Trophoblast cell (in vitro differentiated cells and primary cell): ENCODE measurements at regions not wholly inside any gene's neighbourhood (a gene's known extent, or its start where the extent isn't known, plus 50 kb on each side); places are given as distances from the start of the nearest gene placed in this dataset.
"Not testable (repeated sequence)": the region's sequence is repeated elsewhere in the genome, so short reads cannot be mapped to it uniquely, and the experiment has no call there.

Experiments used
- DNase-seq, 2 donors: peaks; one replicate each; pipeline ENCODE4 v3.0.0-alpha.2; 2016
- H2AFZ ChIP-seq: 2 replicates; pipeline ENCODE4 v1.6.1; 2013; ENCODE audit warnings: low read length, moderate library complexity, mild to moderate bottlenecking; ENCODE audit not compliant: insufficient read depth, poor library complexity
- H2AK5ac ChIP-seq: 2 replicates; pipeline ENCODE4 v1.6.1; 2013; ENCODE audit warnings: mild to moderate bottlenecking, low read length
- H2BK120ac ChIP-seq: 2 replicates; pipeline ENCODE4 v1.6.1; 2013; ENCODE audit warnings: low read length, mild to moderate bottlenecking, moderate library complexity; ENCODE audit not compliant: insufficient read depth, poor library complexity
- H2BK12ac ChIP-seq: 2 replicates; pipeline ENCODE4 v1.6.1; 2013; ENCODE audit warnings: mild to moderate bottlenecking, low read length, moderate library complexity
- H2BK5ac ChIP-seq: 2 replicates; pipeline ENCODE4 v1.6.1; 2013; ENCODE audit warnings: low read length, low read depth, moderate library complexity, mild to moderate bottlenecking; ENCODE audit not compliant: poor library complexity
- H3K14ac ChIP-seq: 2 replicates; pipeline ENCODE4 v1.6.1; 2013; ENCODE audit warnings: mild to moderate bottlenecking, low read length
- H3K18ac ChIP-seq: 2 replicates; pipeline ENCODE4 v1.6.1; 2013; ENCODE audit warnings: mild to moderate bottlenecking, low read length
- H3K23ac ChIP-seq: 2 replicates; pipeline ENCODE4 v1.6.1; 2013; ENCODE audit warnings: low read length
- H3K27ac ChIP-seq: 2 replicates; pipeline ENCODE4 v1.5.1; 2013; ENCODE audit warnings: low read depth, mild to moderate bottlenecking, inconsistent platforms, low read length, moderate library complexity
- H3K27me3 ChIP-seq: 2 replicates; pipeline ENCODE4 v1.6.1; 2013; ENCODE audit warnings: inconsistent platforms, mild to moderate bottlenecking, low read length, moderate library complexity; ENCODE audit not compliant: insufficient read depth
- H3K36me3 ChIP-seq, 2 experiments: 1 replicate in 1 of 2; 2 replicates in 1 of 2; pipeline ENCODE4 v1.6.1; 2013; ENCODE audit warnings: low read length in 2 of 2, mild to moderate bottlenecking in 2 of 2, moderate library complexity in 1 of 2; ENCODE audit not compliant: insufficient read depth in 2 of 2, control insufficient read depth in 1 of 2
- H3K4ac ChIP-seq: 2 replicates; pipeline ENCODE4 v1.6.1; 2013; ENCODE audit warnings: low read depth, mild to moderate bottlenecking, low read length, moderate library complexity
- H3K4me1 ChIP-seq, 2 experiments: 1 replicate in 1 of 2; 2 replicates in 1 of 2; pipeline ENCODE4 v1.6.1; 2013; ENCODE audit warnings: low read length in 2 of 2, mild to moderate bottlenecking in 2 of 2, moderate library complexity in 1 of 2; ENCODE audit not compliant: insufficient read depth in 2 of 2, control insufficient read depth in 1 of 2
- H3K4me2 ChIP-seq: 2 replicates; pipeline ENCODE4 v1.6.1; 2013; ENCODE audit warnings: inconsistent platforms, mild to moderate bottlenecking, low read length, moderate library complexity
- H3K4me3 ChIP-seq: 2 replicates; pipeline ENCODE4 v1.5.1; 2013; ENCODE audit warnings: mild to moderate bottlenecking, low read depth, low read length, inconsistent platforms
- H3K79me1 ChIP-seq: one replicate; pipeline ENCODE4 v1.6.1; 2013; ENCODE audit warnings: low read length
- H3K79me2 ChIP-seq: 2 replicates; pipeline ENCODE4 v1.6.1; 2013; ENCODE audit warnings: low read length, mild to moderate bottlenecking; ENCODE audit not compliant: control insufficient read depth, insufficient read depth, poor library complexity
- H3K9ac ChIP-seq: 2 replicates; pipeline ENCODE4 v1.6.1; 2013; ENCODE audit warnings: mild to moderate bottlenecking, low read length
- H3K9me3 ChIP-seq: 2 replicates; pipeline ENCODE4 v1.6.1; 2013; ENCODE audit warnings: low read depth, mild to moderate bottlenecking, control low read depth, inconsistent platforms, low read length; ENCODE audit not compliant: insufficient read depth
- H4K12ac ChIP-seq: 2 replicates; pipeline ENCODE4 v1.6.1; 2013; ENCODE audit warnings: low read depth, mild to moderate bottlenecking, low read length, moderate library complexity
- H4K8ac ChIP-seq: 2 replicates; pipeline ENCODE4 v1.6.1; 2013; ENCODE audit warnings: low read depth, mild to moderate bottlenecking, low read length, moderate library complexity
- H4K91ac ChIP-seq: one replicate; pipeline ENCODE4 v1.6.1; 2013; ENCODE audit warnings: low read depth, mild to moderate bottlenecking, low read length, moderate library complexity
- WGBS: extraction: QIAGEN DNeasy Blood & Tissue Kit; methylation state at CpG from one replicate; pipeline ENCODE4 v1.1.7; 2013; ENCODE audit warnings: missing lambda C conversion rate; ENCODE audit not compliant: insufficient read length, insufficient coverage; ENCODE audit errors: extremely low coverage; 5-methylcytosine and 5-hydroxymethylcytosine counted together

DNA sequence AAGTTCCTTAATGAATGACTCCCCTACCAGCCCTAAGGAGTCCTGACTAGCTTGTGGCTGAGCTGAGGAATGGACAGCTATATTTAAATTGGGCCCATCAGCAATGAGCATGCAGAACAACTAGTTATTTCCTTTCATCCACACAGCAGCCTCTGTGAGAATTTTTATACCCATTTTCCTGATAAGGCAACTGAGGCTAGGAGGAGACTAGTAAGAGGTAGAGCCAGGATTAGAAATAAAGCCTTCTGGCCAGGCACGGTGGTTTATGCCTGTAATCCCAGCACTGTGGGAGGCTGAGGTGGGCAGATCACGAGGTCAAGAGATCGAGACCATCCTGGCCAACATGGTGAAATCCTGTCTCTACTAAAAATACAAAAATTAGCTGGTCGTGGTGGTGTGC lies 55.9 kb upstream of the CYRIA start:
- H4K91ac ChIP-seq, H3K27me3 ChIP-seq, H3K14ac ChIP-seq, H3K4ac ChIP-seq, H4K8ac ChIP-seq, H3K79me1 ChIP-seq, H4K12ac ChIP-seq, H3K79me2 ChIP-seq, H3K23ac ChIP-seq, H3K4me3 ChIP-seq, H2AFZ ChIP-seq, DNase-seq, H3K9me3 ChIP-seq, H3K27ac ChIP-seq, H3K36me3 ChIP-seq, H2BK120ac ChIP-seq, H2AK5ac ChIP-seq, H3K4me2 ChIP-seq, H3K9ac ChIP-seq, H2BK12ac ChIP-seq, H3K4me1 ChIP-seq, H3K18ac ChIP-seq, H2BK5ac ChIP-seq: not testable (repeated sequence)
- WGBS, result no CpG with 5 or more reads among the region's 4 CpGs

DNA sequence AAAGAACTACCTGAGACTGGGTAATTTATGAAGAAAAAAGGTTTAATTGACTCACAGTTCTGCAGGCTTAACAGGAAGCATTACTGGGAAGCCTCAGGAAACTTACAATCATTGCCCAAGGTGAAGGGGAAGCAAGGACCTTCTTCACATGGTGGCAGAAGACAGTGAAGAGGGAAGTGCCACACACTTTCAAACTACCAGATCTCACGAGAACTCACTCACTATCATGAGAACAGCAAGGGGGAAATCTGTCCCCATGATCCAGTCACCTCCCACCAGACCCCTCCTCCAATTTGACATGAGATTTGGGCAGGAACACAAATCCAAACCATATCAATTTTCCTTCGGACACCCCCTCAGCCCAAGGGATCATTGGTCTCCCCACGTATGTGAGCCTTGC lies 55.1 kb upstream of the CYRIA start:
- H3K79me2 ChIP-seq, H3K23ac ChIP-seq, H4K8ac ChIP-seq, DNase-seq, H3K9me3 ChIP-seq, H4K91ac ChIP-seq, H3K27me3 ChIP-seq, H3K9ac ChIP-seq, H2AK5ac ChIP-seq, H3K4me2 ChIP-seq, H3K4me3 ChIP-seq, H3K79me1 ChIP-seq, H3K36me3 ChIP-seq, H4K12ac ChIP-seq, H3K4ac ChIP-seq, H3K14ac ChIP-seq, H3K4me1 ChIP-seq, H2BK120ac ChIP-seq, H2AFZ ChIP-seq, H3K18ac ChIP-seq, H2BK5ac ChIP-seq, H2BK12ac ChIP-seq, H3K27ac ChIP-seq: not testable (repeated sequence)
- WGBS, result no CpG with 5 or more reads among the region's 3 CpGs

DNA sequence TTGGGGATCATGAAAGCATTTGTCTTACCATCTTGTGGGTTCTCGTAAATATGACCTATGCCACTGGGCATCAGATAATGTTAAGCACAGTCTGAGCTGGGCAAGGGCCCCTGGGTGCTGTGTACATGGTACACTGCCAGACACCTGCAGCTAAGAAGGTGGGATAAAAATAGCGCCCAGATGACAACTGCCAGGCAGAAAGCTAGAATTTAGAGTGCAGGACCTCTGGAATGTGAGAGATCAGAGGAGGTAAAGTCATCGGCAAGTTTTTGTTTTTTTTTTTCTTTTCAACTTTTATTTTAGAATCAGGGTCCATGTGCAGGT lies 53.8 kb upstream of the CYRIA start:
- Histone ChIP-seq H2BK12ac (no peak overlapping the region), H3K27ac (no peak overlapping the region), H3K9me3 (peaks cover 3% of the 10 kb centered on the region), H3K4me3 (no peak overlapping the region), H3K36me3 (no peaks in the 10 kb centered on the region), H3K27me3 (no peaks in the 10 kb centered on the region), H3K79me2 (no peaks in the 10 kb centered on the region), H3K14ac (no peak overlapping the region), H3K4me2 (no peak overlapping the region), H3K9ac (no peak overlapping the region), H2AFZ (no peak overlapping the region), H2AK5ac (no peak overlapping the region), H3K4ac (no peak overlapping the region), H2BK120ac (no peak overlapping the region), H4K12ac (no peak overlapping the region), H3K79me1 (no peaks in the 10 kb centered on the region), H3K4me1 (no peaks in the 10 kb centered on the region), H4K8ac (no peak overlapping the region), H3K18ac (no peak overlapping the region), H4K91ac (no peak overlapping the region), H3K23ac (no peak overlapping the region), H2BK5ac (no peak overlapping the region)
- no CpG with 5 or more reads among the region's 3 CpGs for WGBS
- DNase-seq, result no peak

DNA sequence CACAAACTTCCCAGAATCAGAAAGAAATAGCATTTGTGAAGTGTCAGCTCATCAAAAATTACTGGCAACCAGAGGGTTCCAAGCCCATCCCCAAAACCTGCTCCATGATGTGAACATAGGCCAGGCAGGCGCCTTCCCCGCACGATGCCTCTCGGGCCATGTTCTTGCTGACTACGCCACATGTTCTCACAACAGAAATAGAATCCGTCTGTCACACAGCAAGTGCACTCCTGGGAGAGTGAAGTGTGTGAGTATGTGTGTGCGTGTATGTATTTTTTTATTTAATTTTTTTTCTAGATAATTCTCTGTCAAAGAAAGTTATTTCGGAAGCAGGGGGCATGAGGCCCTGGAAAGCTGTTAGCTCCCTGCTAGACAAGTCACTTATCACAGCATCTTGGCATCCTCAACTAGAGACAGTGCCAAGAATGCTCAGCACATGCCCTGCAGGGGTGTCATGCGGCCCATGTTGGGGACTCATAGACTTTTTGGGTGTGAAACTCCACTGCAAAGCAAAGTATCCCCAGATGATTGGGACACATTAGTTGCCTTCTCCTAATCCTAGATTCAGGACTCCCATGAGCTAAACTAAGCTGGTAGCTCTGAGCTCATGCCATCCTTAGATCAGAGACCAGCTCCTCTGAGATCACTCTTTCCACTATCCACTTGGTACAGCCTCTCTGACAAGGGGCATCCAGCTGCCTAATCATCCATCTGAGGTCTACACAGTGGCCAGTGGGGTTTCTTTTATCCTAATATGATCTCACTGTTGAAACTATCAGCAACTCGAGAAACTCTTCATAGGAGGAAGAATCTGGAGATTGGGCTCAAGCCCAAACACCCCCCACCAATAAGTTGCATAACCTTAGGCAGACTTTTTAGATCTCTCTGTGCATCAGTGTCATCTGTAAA lies 53.2 kb upstream of the CYRIA start:
- H3K27me3 ChIP-seq, result no peaks in the 10 kb centered on the region
- H2BK5ac ChIP-seq, result no peak overlapping the region
- H2AK5ac ChIP-seq, result no peak overlapping the region
- H3K14ac ChIP-seq, result no peak overlapping the region
- no peak overlapping the region for H2AFZ ChIP-seq
- WGBS, result no CpG with 5 or more reads among the region's 10 CpGs
- no peak overlapping the region for H4K12ac ChIP-seq
- H2BK12ac ChIP-seq, result no peak overlapping the region
- no peaks in the 10 kb centered on the region for H3K36me3 ChIP-seq
- H3K4ac ChIP-seq, result no peak overlapping the region
- no peak overlapping the region for H3K9ac ChIP-seq
- H3K18ac ChIP-seq, result no peak overlapping the region
- no peak for DNase-seq
- no peak overlapping the region for H3K4me2 ChIP-seq
- H4K91ac ChIP-seq, result no peak overlapping the region
- H4K8ac ChIP-seq, result no peak overlapping the region
- peaks cover 3% of the 10 kb centered on the region for H3K9me3 ChIP-seq
- H2BK120ac ChIP-seq, result no peak overlapping the region
- no peaks in the 10 kb centered on the region for H3K79me2 ChIP-seq
- no peak overlapping the region for H3K4me3 ChIP-seq
- H3K23ac ChIP-seq, result no peak overlapping the region
- H3K79me1 ChIP-seq, result no peaks in the 10 kb centered on the region
- H3K4me1 ChIP-seq, result no peaks in the 10 kb centered on the region
- H3K27ac ChIP-seq, result no peak overlapping the region
